CD14-positive monocyte (primary cell): ENCODE measurements at regions not wholly inside any gene's neighbourhood (a gene's known extent, or its start where the extent isn't known, plus 50 kb on each side); places are given as distances from the start of the nearest gene placed in this dataset.

Experiments used
- DNase-seq, 3 donors: peaks; one replicate each; pipeline ENCODE4 v3.0.0-alpha.2; 2011 to 2022
- H2AFZ ChIP-seq: 2 replicates; pipeline ENCODE4 v1.6.0; 2012; ENCODE audit warnings: mild to moderate bottlenecking, low read depth, low read length, inconsistent platforms; ENCODE audit not compliant: insufficient read depth, poor library complexity, severe bottlenecking
- H3K27ac ChIP-seq, 2 donors: 1 replicate in 1 of 2; 2 replicates in 1 of 2; pipeline ENCODE4 v1.5.1; 2012 to 2013; ENCODE audit warnings: low read length in 2 of 2, control low read depth in 1 of 2, inconsistent platforms in 1 of 2, low read depth in 1 of 2, mild to moderate bottlenecking in 1 of 2
- H3K27me3 ChIP-seq, 2 donors: one replicate each; pipeline versions ENCODE4 v1.6.0 to v1.6.1; 2011 to 2013; ENCODE audit warnings: low read length in 2 of 2; ENCODE audit not compliant: control insufficient read depth in 2 of 2, insufficient read depth in 2 of 2
- H3K36me3 ChIP-seq, 2 donors: replicated peaks in 1 of 2; 1 replicate in 1 of 2; 2 replicates in 1 of 2; pipeline versions ENCODE4 v1.5.1 to v1.6.1; 2012 to 2013; ENCODE audit warnings: low read length in 2 of 2, control low read depth in 1 of 2, inconsistent platforms in 1 of 2, mild to moderate bottlenecking in 1 of 2; ENCODE audit not compliant: insufficient read depth in 2 of 2, control insufficient read depth in 1 of 2
- H3K4me1 ChIP-seq, 2 donors: 1 replicate in 1 of 2; 2 replicates in 1 of 2; pipeline versions ENCODE4 v1.5.1 to v1.6.1; 2012 to 2013; ENCODE audit warnings: low read length in 2 of 2, control low read depth in 1 of 2, inconsistent platforms in 1 of 2, mild to moderate bottlenecking in 1 of 2, moderate library complexity in 1 of 2; ENCODE audit not compliant: insufficient read depth in 2 of 2, control insufficient read depth in 1 of 2
- H3K4me2 ChIP-seq: replicated peaks from 2 replicates; pipeline ENCODE3; 2012; ENCODE audit warnings: low read length, moderate library complexity, mild to moderate bottlenecking; ENCODE audit not compliant: poor library complexity, severe bottlenecking; ENCODE audit errors: extremely low read depth
- H3K4me3 ChIP-seq, 3 experiments: fragments of 200-600 bp in 1 of 3; sonication (generic) in 1 of 3; replicated peaks in 1 of 3; 1 replicate in 2 of 3; 2 replicates in 1 of 3; pipeline ENCODE4 v1.5.1; 2011 to 2013; ENCODE audit warnings: low read length in 3 of 3, mild to moderate bottlenecking in 3 of 3, control low read depth in 2 of 3, low read depth in 2 of 3, inconsistent platforms in 1 of 3, moderate library complexity in 1 of 3
- H3K79me2 ChIP-seq: 2 replicates; pipeline ENCODE4 v1.6.0; 2012; ENCODE audit warnings: mild to moderate bottlenecking, control low read depth, inconsistent platforms, low read length, moderate library complexity; ENCODE audit not compliant: insufficient read depth
- H3K9ac ChIP-seq: 2 replicates; pipeline ENCODE4 v1.6.0; 2017; ENCODE audit warnings: low read length, mild to moderate bottlenecking; ENCODE audit not compliant: insufficient read depth, poor library complexity, severe bottlenecking
- H3K9me3 ChIP-seq, 2 donors: replicated peaks in 1 of 2; 1 replicate in 1 of 2; 2 replicates in 1 of 2; pipeline versions ENCODE4 v1.5.1 to v1.6.1; 2012 to 2013; ENCODE audit warnings: low read length in 2 of 2, control low read depth in 1 of 2; ENCODE audit not compliant: control insufficient read depth in 1 of 2, insufficient read depth in 1 of 2
- H4K20me1 ChIP-seq: 2 replicates; pipeline ENCODE4 v1.6.0; 2012; ENCODE audit warnings: mild to moderate bottlenecking, low read length, control low read depth, moderate library complexity; ENCODE audit not compliant: insufficient read depth
- H3K27ac Mint-ChIP-seq, 7 donors: one replicate each; pipeline ENCODE4 v1.8.0; 2020; ENCODE audit warnings: mild to moderate bottlenecking in 7 of 7, mixed read lengths in 7 of 7, moderate library complexity in 6 of 7, inconsistent platforms in 2 of 7
- H3K27me3 Mint-ChIP-seq, 3 donors: one replicate each; pipeline ENCODE4 v1.8.0; 2021 to 2022; ENCODE audit warnings: low read depth in 3 of 3, mild to moderate bottlenecking in 3 of 3, mixed read lengths in 3 of 3, moderate library complexity in 3 of 3, inconsistent platforms in 1 of 3
- H3K36me3 Mint-ChIP-seq, 2 donors: one replicate each; pipeline ENCODE4 v1.8.0; 2020; ENCODE audit warnings: mixed read lengths in 2 of 2, inconsistent platforms in 1 of 2, mild to moderate bottlenecking in 1 of 2
- H3K4me1 Mint-ChIP-seq: one replicate; pipeline ENCODE4 v1.8.0; 2020; ENCODE audit warnings: mild to moderate bottlenecking, mixed read lengths
- H3K4me3 Mint-ChIP-seq, 2 donors: one replicate each; pipeline ENCODE4 v1.8.0; 2020; ENCODE audit warnings: mild to moderate bottlenecking in 2 of 2, mixed read lengths in 2 of 2, moderate library complexity in 1 of 2
- H3K9me3 Mint-ChIP-seq, 7 donors: one replicate each; pipeline ENCODE4 v1.8.0; 2020 to 2022; ENCODE audit warnings: mixed read lengths in 7 of 7, mild to moderate bottlenecking in 6 of 7, moderate library complexity in 6 of 7, inconsistent platforms in 2 of 7
- CTCF ChIP-seq: fragments of 200-600 bp; IDR thresholded peaks from one replicate; pipeline ENCODE4 v1.8.0; 2022; ENCODE audit warnings: antibody characterized with exemption, mild to moderate bottlenecking
- WGBS: methylation state at CpG from one replicate; pipeline ENCODE4 v1.1.5; 2013; ENCODE audit warnings: missing lambda C conversion rate; ENCODE audit not compliant: insufficient coverage; 5-methylcytosine and 5-hydroxymethylcytosine counted together
- intact Hi-C, 2 donors: fragments of 100-400 bp; cut with micrococcal nuclease; formaldehyde crosslinking; loops; one replicate each; pipeline versions ENCODE4 v1.15.0 to v1.15.1; 2023

- Histone ChIP-seq H3K79me2 (no peaks in the 10 kb centered on the region), H2AFZ (no peak overlapping the region), H3K27ac (no peak overlapping the region), H3K9me3 (no peaks in the 10 kb centered on the region), H3K36me3 (no peaks in the 10 kb centered on the region), H3K4me2 (no peak overlapping the region), H3K27me3 (no peaks in the 10 kb centered on the region), H4K20me1 (no peaks in the 10 kb centered on the region), H3K4me3 (no peak overlapping the region), H3K9ac (no peak overlapping the region), H3K4me1 (peaks cover 15 to 17% of the 10 kb centered on the region in 2 donors)
- DNase-seq, result no peak
- Mint-ChIP-seq H3K27ac (no peak overlapping the region), H3K4me3 (no peak overlapping the region), H3K9me3 (no peaks in the 10 kb centered on the region), H3K36me3 (no peaks in the 10 kb centered on the region), H3K4me1 (peaks cover 14% of the 10 kb centered on the region), H3K27me3 (peaks cover 0 to 4% (median 2%) of the 10 kb centered on the region in 3 donors)
- no peak for TF ChIP-seq CTCF
- intact Hi-C loops, result no loop called here
- 91% methylated on average over 8 of the region's 9 CpGs for WGBS
These were observed 76.9 kb upstream of the NFIL3 start for GRCh38 chr9:91500509-91501014.

GRCh38 chr9:91496351-91496750 is 72.7 kb upstream of the NFIL3 start:
- H3K9me3 ChIP-seq, result no peaks in the 10 kb centered on the region
- no peaks in the 10 kb centered on the region for H3K79me2 ChIP-seq
- 96% methylated on average over 7 of the region's 7 CpGs for WGBS
- Mint-ChIP-seq H3K4me3 (no peak overlapping the region), H3K9me3 (peaks cover 0 to 6% (median 3%) of the 10 kb centered on the region in 7 donors), H3K27ac (no peak overlapping the region), H3K4me1 (no peaks in the 10 kb centered on the region), H3K27me3 (peaks cover 4 to 8% (median 8%) of the 10 kb centered on the region in 3 donors), H3K36me3 (no peaks in the 10 kb centered on the region)
- H3K4me3 ChIP-seq, result no peak overlapping the region
- H2AFZ ChIP-seq, result no peak overlapping the region
- H4K20me1 ChIP-seq, result no peaks in the 10 kb centered on the region
- H3K4me1 ChIP-seq, result no peaks in the 10 kb centered on the region
- intact Hi-C loops, result no loop called here
- no peak overlapping the region for H3K4me2 ChIP-seq
- H3K27me3 ChIP-seq, result no peaks in the 10 kb centered on the region
- no peak for DNase-seq
- H3K27ac ChIP-seq, result no peak overlapping the region
- no peak for TF ChIP-seq CTCF
- no peaks in the 10 kb centered on the region for H3K36me3 ChIP-seq
- no peak overlapping the region for H3K9ac ChIP-seq
